ENCODE measurements at regions not wholly inside any gene's neighbourhood (a gene's known extent, or its start where the extent isn't known, plus 50 kb on each side); places are given as distances from the start of the nearest gene placed in this dataset.

- TF ChIP-seq CTCF (IDR thresholded peaks at IDR 0.05) = no peak
- TF ChIP-seq POLR2A (IDR thresholded peaks at IDR 0.05) = no peak
These were observed 222.3 kb upstream of the IGFBP3 start for GRCh38 chr7:46143421-46143820.
